Colon (tissue), 2 donors: ENCODE measurements at regions not wholly inside any gene's neighbourhood (a gene's known extent, or its start where the extent isn't known, plus 50 kb on each side); places are given as distances from the start of the nearest gene placed in this dataset.

Experiments used
- FAIRE-seq: peaks from 2 replicates; lab custom pipeline; 2012; peaks lifted over from hg19 to GRCh38; lab: Jason Lieb, UNC
- donor health status: control.
- donor health status: control.

DNA sequence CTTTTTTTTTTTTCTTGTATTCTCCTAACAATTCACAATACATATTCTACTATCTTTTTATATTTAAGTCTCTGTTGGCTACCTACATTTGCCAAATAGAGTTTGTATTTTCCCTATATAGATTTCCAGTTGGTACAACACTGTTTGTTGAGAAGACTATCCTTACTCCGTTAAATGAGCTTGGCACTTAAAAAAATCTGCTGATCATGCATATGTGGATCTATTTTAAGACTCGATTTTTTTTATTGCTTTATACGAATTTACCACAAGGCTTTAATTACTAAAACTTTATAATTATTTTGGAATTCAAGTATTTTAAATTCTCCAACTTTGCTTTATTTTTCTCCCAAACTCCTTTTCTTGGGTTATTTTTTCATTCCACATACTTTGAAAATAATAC lies 855.6 kb downstream of the C6orf118 start:
- FAIRE-seq: no peak

DNA sequence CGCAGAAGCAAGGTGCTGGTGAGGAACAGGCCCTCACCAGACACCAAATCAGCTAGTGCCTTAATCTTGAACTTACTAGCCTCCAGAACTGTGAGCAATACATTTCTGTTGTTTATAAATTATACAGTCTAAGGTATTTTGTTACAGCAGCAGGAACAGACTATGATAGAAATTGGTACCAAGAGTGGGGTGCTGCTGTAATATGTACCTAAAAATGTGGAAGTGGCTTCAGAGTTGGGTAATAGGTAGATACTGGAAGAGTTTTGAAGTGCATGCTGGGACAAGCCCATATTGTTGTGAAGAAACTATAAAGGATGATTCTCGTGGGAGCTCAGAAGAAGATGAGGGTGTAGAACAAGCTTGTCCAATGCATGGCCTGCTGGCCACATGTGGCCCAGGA lies 866.8 kb downstream of the C6orf118 start:
- FAIRE-seq: no peak

DNA sequence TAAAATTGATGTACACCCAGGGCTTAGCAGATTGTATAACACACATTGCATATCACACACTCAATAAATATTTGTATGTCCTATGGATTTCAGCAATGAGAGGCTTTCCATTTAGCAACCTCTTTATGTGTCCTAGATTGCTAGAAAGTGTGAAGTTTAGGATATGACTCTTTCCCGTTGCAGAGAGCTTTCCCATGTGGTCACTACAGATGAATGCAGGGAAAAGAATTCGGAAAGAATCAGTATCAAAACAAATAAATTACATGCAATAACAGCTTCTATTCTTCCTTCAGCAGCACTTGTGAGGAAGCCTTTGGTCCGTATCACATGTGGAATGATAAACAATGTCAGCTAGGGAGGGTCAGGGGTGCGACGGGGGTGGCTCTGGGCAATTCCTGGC lies 870.1 kb downstream of the C6orf118 start:
- no peak for FAIRE-seq

DNA sequence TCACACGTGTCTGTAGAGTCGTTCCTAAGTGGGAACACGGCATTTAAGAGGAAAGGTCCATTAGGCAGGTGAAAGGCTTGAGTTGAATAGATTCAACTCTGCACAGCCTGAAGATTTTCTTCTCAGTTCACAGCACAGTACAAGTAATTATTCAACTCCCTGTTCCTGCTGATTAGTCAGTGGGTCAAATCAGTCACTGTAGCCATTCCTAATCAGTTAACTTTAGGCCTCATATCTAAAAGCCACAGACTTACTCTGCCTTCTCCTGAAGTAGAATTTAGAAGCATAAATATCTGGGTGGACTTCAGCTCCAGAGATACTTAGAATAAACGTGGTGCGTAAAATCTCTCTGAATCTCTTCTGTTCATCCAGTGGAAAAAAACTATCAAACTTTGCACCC lies 872.4 kb downstream of the C6orf118 start:
- no peak for FAIRE-seq

- no peak for FAIRE-seq
These were observed 881.5 kb downstream of the C6orf118 start for GRCh38 chr6:164427728-164428402.

DNA sequence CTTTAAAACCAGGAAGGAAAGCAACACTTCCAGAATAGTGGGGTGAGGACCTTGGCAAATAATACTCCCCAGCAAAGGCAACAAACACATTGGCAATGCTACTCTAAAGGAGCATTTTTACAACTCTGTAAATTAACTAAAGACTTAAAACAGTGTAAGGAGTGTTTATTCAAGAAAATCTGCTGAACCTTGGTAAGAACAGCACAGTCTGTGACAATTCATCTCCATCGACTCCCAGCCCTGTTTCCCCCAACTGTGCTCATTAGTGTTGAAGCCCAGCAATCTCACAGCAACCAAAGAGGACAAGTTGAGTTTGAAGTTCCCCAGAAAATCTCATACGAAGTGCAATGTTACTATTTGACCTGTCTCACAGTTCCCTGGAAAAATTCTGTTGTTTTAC lies 884.9 kb downstream of the C6orf118 start:
- FAIRE-seq: no peak

DNA sequence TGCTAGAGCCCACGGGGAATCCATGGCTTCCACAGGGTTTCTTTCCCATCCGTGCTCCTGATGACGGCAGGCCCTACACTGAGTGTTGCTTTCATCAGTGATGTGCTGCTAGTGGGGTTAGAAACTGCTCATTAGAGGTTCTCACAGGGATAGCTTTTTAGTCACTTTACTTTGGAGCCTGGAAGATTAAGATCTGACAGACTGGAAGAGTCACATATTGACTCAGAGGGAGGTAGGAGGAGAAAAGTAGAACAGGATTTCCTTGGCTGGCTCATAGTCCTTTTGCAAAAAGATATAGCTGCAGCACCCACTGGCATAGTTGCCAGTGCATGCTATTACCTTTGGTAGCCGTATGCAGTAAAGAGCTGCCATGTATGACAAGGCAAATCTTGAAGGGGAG lies 890.3 kb downstream of the C6orf118 start:
- FAIRE-seq: no peak

DNA sequence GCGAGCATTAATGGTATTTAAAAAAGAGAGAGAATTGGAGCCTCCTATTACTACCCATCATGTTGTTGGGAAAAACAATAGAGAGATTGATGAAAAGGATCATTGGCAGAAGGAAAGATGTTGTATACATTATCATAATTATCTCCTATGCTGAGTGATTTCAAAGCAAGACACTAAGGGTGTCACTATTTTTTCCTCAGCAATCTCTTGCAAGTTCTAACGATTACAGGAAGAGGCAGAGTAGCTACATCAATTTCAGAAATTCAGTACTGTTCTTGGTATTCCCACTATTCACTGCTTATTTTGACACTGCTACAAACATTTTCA lies 891.2 kb downstream of the C6orf118 start:
- FAIRE-seq: no peak

DNA sequence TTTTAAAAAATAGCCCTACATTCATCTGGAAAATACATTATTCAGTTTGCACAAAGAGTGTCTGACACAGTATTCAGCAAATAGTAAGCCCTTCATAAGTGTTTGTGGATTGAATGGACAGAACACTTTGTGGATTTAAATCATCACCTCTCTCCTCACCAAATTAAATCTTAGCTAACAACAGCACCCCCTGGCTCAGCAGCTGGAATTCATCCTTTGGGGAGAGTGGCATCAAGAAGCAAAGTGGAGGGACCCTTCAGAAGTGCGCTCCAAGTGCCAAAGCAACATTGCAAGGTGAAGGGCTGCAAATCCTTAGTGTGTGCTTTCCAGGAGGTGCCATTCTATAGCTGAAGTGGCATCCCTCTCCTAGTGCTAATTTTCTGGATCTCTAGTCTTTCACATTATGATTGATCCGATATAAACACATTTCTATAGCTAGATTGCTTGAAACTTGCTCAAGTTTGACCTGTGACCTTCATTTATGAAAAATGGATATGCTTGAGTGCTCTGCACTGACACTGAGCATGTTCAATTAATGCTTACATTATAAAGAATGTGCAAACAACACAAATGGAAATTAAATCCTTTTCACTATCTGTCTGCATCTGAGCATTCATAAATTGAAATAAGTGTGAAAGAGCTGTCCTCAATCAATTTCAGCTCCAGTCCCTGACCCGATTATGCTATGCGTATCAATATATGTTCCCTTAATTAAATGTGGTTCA lies 891.7 kb downstream of the C6orf118 start:
- FAIRE-seq: no peak

DNA sequence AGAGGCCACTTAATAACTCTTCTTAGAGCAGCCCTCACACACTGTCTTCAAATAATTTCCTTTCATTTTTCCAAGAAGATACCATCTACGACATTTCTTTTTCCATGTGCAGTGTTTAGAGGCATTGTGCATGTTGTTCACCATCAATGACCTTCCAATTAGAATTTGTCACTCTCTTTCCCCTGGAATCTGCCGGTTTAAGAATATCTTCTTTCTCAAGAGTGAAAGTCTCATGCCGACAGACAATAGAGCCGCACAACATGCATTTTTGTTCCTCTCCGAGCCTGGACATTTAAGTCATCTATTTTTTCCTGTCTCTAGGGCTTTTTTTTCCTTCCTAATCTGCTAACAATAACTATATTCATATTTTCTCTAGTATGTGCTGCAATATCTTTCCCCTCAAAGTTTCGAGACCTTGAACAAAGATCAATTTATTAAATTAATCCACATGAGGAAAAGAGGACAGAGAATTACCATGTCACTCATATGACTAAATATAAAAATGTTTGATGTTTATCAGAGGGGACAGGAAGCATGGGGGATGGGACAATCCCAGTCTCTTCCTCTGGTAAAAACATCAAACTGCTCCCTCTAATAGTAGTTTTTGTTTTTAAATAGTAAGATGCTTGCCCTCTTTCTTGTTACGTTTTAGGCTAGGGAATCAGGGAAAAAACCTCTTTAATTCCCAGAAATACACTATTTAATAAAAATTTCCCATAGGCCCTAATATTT lies 893.4 kb downstream of the C6orf118 start:
- FAIRE-seq: no peak

GRCh38 chr6:164414695-164415094 lies 894.7 kb downstream of the C6orf118 start:
- no peak for FAIRE-seq

DNA sequence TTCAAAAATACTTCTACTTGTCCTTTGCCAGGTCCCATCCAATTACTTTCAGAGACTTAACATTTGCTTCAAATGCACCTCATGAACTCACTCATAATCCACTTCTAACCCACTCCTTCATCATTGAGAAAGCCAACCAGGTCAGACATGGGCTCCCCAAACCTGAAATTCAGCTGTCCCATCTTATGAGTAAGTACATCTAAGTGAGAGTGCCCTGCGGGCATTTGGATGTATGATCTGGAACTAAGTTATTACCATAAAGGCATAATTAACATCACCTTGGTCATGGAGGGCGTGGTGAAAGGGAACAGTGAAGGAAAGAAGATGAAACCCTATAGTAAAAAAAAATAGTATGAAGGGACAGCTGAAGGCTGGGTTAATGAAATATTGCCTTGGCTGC lies 896.8 kb downstream of the C6orf118 start:
- no peak for FAIRE-seq

DNA sequence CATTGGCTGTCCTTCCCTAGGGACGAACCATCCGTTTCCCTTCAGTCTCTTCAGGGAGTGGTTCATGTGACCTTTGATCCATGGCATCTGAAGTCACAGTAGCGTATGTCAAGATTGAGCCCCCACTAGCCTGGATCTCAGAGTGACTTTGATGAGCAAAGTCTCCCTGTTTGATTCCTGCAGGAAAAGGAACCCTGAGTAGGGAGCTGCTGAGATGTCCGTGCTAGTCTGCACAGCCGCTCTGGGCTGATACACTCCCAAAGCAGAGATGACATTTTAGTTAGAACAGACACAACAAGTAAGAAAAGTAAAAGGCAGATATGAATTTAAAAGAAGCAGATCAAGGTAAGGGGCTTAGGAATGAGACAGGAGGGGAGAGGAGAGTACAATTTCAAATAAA lies 899.4 kb downstream of the C6orf118 start:
- no peak for FAIRE-seq

- FAIRE-seq: no peak
These were observed 899.9 kb downstream of the C6orf118 start for GRCh38 chr6:164409309-164410009.

DNA sequence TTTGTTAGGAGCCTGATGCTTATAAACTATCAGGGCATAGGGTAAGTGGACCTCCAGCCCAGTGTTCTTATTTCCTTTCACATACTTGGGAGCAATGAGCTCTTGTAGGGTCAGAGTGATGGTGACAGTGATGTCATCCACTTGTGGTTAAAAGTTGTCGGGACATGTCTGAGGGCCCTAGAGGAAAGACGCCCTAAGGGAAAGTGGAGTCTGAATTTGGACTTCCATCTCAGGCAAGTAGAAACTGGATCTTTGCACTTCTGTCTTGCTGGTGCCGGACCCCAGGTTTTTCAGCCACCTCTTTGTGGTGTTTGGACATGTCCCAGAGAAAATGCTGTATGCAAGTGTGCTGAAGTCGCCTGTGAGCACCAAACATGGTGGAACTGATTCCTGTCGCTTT lies 900.5 kb downstream of the C6orf118 start:
- FAIRE-seq: no peak

- no peak for FAIRE-seq
These were observed 904.5 kb downstream of the C6orf118 start for GRCh38 chr6:164404812-164405488.

- no peak for FAIRE-seq
These were observed 907.5 kb downstream of the C6orf118 start for GRCh38 chr6:164401871-164402270.

DNA sequence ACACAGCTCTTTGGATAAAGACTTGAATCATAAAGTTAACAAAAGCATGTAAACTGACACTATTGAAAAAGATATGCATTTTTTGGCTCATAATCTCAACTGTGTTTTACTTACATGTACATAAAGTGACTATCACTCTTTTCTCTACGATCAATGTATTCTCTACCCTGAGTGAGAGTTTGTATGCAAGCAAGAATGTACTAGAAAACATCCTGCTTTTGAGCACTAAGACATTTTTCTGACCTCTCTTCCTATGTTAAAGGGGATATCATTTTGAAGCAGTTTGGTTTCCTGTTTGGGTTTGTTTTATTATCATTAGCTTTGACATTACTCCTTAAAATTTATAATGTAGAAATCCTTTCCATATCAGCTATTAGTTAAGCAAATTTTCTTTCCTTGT lies 910.8 kb downstream of the C6orf118 start:
- FAIRE-seq: no peak

- no peak for FAIRE-seq
These were observed 913.0 kb downstream of the C6orf118 start for GRCh38 chr6:164396071-164397047.

GRCh38 chr6:164379795-164380194 lies 929.6 kb downstream of the C6orf118 start:
- no peak for FAIRE-seq

- FAIRE-seq: no peak
These were observed 931.1 kb downstream of the C6orf118 start for GRCh38 chr6:164378330-164378729.
